ENCODE measurements at regions not wholly inside any gene's neighbourhood (a gene's known extent, or its start where the extent isn't known, plus 50 kb on each side); places are given as distances from the start of the nearest gene placed in this dataset.

- in situ Hi-C loops (cut with HindIII; ENCODE audit: low pct_ligation_motif_present, low sequenced_read_pairs) = no loop called here
- Histone ChIP-seq H3K27me3 (replicated peaks) (no peaks in the 10 kb centered on the region), H3K27ac (no peak overlapping the region), H3K4me3 (ENCODE audit: low read depth, low read length) (no peak overlapping the region), H3K36me3 (replicated peaks) (no peaks in the 10 kb centered on the region)
- TF ChIP-seq, protein P1, sequence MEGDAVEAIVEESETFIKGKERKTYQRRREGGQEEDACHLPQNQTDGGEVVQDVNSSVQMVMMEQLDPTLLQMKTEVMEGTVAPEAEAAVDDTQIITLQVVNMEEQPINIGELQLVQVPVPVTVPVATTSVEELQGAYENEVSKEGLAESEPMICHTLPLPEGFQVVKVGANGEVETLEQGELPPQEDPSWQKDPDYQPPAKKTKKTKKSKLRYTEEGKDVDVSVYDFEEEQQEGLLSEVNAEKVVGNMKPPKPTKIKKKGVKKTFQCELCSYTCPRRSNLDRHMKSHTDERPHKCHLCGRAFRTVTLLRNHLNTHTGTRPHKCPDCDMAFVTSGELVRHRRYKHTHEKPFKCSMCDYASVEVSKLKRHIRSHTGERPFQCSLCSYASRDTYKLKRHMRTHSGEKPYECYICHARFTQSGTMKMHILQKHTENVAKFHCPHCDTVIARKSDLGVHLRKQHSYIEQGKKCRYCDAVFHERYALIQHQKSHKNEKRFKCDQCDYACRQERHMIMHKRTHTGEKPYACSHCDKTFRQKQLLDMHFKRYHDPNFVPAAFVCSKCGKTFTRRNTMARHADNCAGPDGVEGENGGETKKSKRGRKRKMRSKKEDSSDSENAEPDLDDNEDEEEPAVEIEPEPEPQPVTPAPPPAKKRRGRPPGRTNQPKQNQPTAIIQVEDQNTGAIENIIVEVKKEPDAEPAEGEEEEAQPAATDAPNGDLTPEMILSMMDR (IDR thresholded peaks at IDR 0.05; ENCODE audit: low read depth, low read length, missing control alignments) = no peak
- no peak for DNase-seq
Observed at GRCh38 chr5:44574678-44575077, 185.5 kb upstream of the FGF10 start.

DNA sequence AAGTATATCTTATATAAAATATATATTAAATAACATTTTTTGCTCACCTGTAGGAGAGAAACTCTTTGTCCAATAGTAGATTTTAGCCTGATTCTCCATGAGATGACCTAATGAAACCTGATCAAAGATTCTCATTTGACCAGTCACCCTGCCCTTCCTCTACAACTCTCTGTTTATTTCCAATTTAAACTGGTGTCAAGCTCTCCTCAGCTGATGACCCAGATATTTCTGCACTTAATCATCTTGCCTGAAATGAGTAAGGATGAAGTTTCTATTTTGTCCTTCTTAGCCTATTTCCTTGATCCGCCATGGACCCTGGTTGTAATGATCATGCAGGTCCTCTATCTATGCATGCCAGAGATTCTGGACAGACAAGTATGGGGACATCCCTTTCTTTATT is 179.3 kb upstream of the FGF10 start:
- TF ChIP-seq, protein P1 (IDR thresholded peaks at IDR 0.05; ENCODE audit: low read depth, low read length, missing control alignments) = no peak
- Histone ChIP-seq H3K36me3 (replicated peaks) (no peaks in the 10 kb centered on the region), H3K4me3 (ENCODE audit: low read depth, low read length) (no peak overlapping the region), H3K27me3 (replicated peaks) (no peaks in the 10 kb centered on the region), H3K27ac (no peak overlapping the region)
- in situ Hi-C loops (cut with HindIII; ENCODE audit: low pct_ligation_motif_present, low sequenced_read_pairs) = no loop called here
- no peak for DNase-seq

GRCh38 chr5:44565902-44566301 is 176.7 kb upstream of the FGF10 start:
- H3K4me3 ChIP-seq (ENCODE audit: low read depth, low read length) = no peak overlapping the region
- DNase-seq = no peak
- TF ChIP-seq, protein P1 (IDR thresholded peaks at IDR 0.05; ENCODE audit: low read depth, low read length, missing control alignments) = no peak
- in situ Hi-C loops (cut with HindIII; ENCODE audit: low pct_ligation_motif_present, low sequenced_read_pairs) = no loop called here
- H3K36me3 ChIP-seq (replicated peaks) = no peaks in the 10 kb centered on the region
- no peaks in the 10 kb centered on the region for H3K27me3 ChIP-seq (replicated peaks)
- H3K27ac ChIP-seq = no peak overlapping the region

DNA sequence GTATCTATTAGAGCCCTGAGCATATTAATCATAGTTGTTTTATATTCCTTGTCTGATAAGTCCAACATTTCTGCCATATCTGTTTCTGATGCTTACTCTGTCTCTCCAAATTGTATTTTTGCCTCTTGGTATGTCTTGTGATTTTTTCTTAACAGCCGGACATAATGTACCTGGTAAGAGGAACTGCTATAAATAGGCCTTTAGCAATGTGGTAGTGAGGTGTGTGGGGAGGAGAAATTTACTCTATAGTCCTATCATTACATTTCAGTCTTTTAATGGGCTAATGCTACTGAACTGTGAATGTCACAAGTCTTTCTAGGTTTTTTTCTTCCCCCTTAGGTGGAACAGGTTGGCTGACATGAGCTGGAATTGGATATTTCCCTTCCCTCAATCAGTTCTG is 176.1 kb upstream of the FGF10 start:
- TF ChIP-seq, protein P1 (IDR thresholded peaks at IDR 0.05; ENCODE audit: low read depth, low read length, missing control alignments) = no peak
- H3K27ac ChIP-seq = no peak overlapping the region
- no peaks in the 10 kb centered on the region for H3K27me3 ChIP-seq (replicated peaks)
- in situ Hi-C loops (cut with HindIII; ENCODE audit: low pct_ligation_motif_present, low sequenced_read_pairs) = no loop called here
- DNase-seq = no peak
- H3K36me3 ChIP-seq (replicated peaks) = no peaks in the 10 kb centered on the region
- H3K4me3 ChIP-seq (ENCODE audit: low read depth, low read length) = no peak overlapping the region

DNA sequence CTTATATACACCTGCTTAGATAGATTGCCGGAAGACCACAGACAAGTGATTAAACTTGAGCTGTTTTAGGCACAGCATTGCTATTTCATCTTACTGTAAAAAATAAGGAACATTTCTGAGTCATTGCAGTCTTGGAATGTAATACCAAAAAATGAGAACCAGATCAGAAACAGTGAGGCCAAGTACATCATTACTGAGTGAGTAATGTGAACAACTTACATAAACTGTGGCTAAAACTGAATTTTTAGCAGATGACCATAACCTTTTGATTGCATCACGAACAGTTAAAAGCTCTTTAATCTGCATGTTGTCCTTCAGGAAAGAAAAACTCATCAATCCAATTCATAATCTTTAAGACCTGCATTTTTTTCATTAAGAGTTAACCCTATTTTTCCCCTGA is 157.1 kb upstream of the FGF10 start:
- Histone ChIP-seq H3K4me3 (ENCODE audit: low read depth, low read length) (no peak overlapping the region), H3K36me3 (replicated peaks) (no peaks in the 10 kb centered on the region), H3K27ac (no peak overlapping the region), H3K27me3 (replicated peaks) (no peaks in the 10 kb centered on the region)
- in situ Hi-C loops (cut with HindIII; ENCODE audit: low pct_ligation_motif_present, low sequenced_read_pairs) = no loop called here
- no peak for DNase-seq
- TF ChIP-seq, protein P1 (IDR thresholded peaks at IDR 0.05; ENCODE audit: low read depth, low read length, missing control alignments) = no peak

DNA sequence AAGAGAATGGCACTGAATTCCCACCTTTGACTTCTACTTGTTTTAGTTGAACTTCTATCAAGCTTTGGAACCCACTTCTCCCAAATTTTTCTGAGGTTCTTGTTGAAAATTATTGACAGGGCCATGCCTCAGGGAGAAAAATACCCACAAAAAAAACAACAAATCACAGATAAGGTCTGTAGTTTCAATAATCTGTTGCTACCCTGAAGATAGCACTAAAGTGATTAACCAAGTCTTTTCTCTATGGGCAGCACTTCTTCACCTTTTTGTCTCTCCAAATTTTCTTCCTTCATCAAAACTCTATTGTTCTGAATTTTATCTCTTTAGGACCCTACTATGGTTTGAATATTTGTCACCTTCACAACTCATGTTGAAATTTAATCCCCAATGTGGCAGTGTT is 154.3 kb upstream of the FGF10 start:
- Histone ChIP-seq H3K27me3 (replicated peaks) (no peaks in the 10 kb centered on the region), H3K36me3 (replicated peaks) (no peaks in the 10 kb centered on the region), H3K4me3 (ENCODE audit: low read depth, low read length) (no peak overlapping the region), H3K27ac (no peak overlapping the region)
- TF ChIP-seq, protein P1 (IDR thresholded peaks at IDR 0.05; ENCODE audit: low read depth, low read length, missing control alignments) = no peak
- DNase-seq = no peak
- in situ Hi-C loops (cut with HindIII; ENCODE audit: low pct_ligation_motif_present, low sequenced_read_pairs) = no loop called here

Data from brain microvascular endothelial cell (primary cell).